ENCODE measurements at regions not wholly inside any gene's neighbourhood (a gene's known extent, or its start where the extent isn't known, plus 50 kb on each side); places are given as distances from the start of the nearest gene placed in this dataset.

GRCh38 chr5:124592891-124593290, 153.5 kb downstream of the ZNF608 start:
- Mint-ChIP-seq H3K4me1 (no peaks in the 10 kb centered on the region), H3K27me3 (peaks cover 5% of the 10 kb centered on the region), H3K36me3 (ENCODE audit: low read depth) (no peaks in the 10 kb centered on the region), H3K27ac (no peak overlapping the region), H3K9me3 (peaks cover 6% of the 10 kb centered on the region), H3K4me3 (no peak overlapping the region)
- no peak for DNase-seq
- ChIA-PET CTCF (no interaction called here), POLR2A (no interaction called here)

- H3K27ac Mint-ChIP-seq = no peak overlapping the region
- peaks cover 5% of the 10 kb centered on the region for H3K27me3 Mint-ChIP-seq
- H3K36me3 Mint-ChIP-seq (ENCODE audit: low read depth) = no peaks in the 10 kb centered on the region
- no peaks in the 10 kb centered on the region for H3K4me1 Mint-ChIP-seq
- H3K9me3 Mint-ChIP-seq = peaks cover 3% of the 10 kb centered on the region
- CTCF ChIA-PET = no interaction called here
- POLR2A ChIA-PET = no interaction called here
- no peak for DNase-seq
- H3K4me3 Mint-ChIP-seq = no peak overlapping the region
These were observed 154.9 kb downstream of the ZNF608 start for GRCh38 chr5:124591583-124591982.

GRCh38 chr5:124590686-124591085, 155.8 kb downstream of the ZNF608 start:
- peaks cover 3% of the 10 kb centered on the region for H3K9me3 Mint-ChIP-seq
- H3K4me3 Mint-ChIP-seq = no peak overlapping the region
- no peak for DNase-seq
- peaks cover 5% of the 10 kb centered on the region for H3K27me3 Mint-ChIP-seq
- H3K4me1 Mint-ChIP-seq = no peaks in the 10 kb centered on the region
- H3K36me3 Mint-ChIP-seq (ENCODE audit: low read depth) = no peaks in the 10 kb centered on the region
- ChIA-PET CTCF (no interaction called here), POLR2A (no interaction called here)
- no peak overlapping the region for H3K27ac Mint-ChIP-seq

GRCh38 chr5:124587280-124587679, 159.2 kb downstream of the ZNF608 start:
- ChIA-PET POLR2A (no interaction called here), CTCF (interaction anchor here (0.9 kb wide), 1 partner anchor 1054 kb away, joined by 5 read pairs; no protein-coding TSS in a partner anchor)
- Mint-ChIP-seq H3K27me3 (peaks cover 8% of the 10 kb centered on the region), H3K9me3 (peaks cover 3% of the 10 kb centered on the region), H3K4me3 (no peak overlapping the region), H3K36me3 (ENCODE audit: low read depth) (no peaks in the 10 kb centered on the region), H3K4me1 (peaks cover 18% of the 10 kb centered on the region), H3K27ac (no peak overlapping the region)
- no peak for DNase-seq

- peaks cover 5% of the 10 kb centered on the region for H3K9me3 Mint-ChIP-seq
- H3K27ac Mint-ChIP-seq = no peak overlapping the region
- H3K27me3 Mint-ChIP-seq = peaks cover 13% of the 10 kb centered on the region
- CTCF ChIA-PET = no interaction called here
- POLR2A ChIA-PET = no interaction called here
- H3K4me1 Mint-ChIP-seq = peaks cover 18% of the 10 kb centered on the region
- no peak for DNase-seq
- H3K4me3 Mint-ChIP-seq = no peak overlapping the region
- H3K36me3 Mint-ChIP-seq (ENCODE audit: low read depth) = no peaks in the 10 kb centered on the region
These were observed 161.3 kb downstream of the ZNF608 start for GRCh38 chr5:124584991-124585715.

GRCh38 chr5:124583469-124584350, 162.7 kb downstream of the ZNF608 start:
- DNase-seq = peak; percentile 36
- Mint-ChIP-seq H3K9me3 (peaks cover 3% of the 10 kb centered on the region), H3K36me3 (ENCODE audit: low read depth) (no peaks in the 10 kb centered on the region), H3K4me3 (no peak overlapping the region), H3K27me3 (peaks cover 8% of the 10 kb centered on the region), H3K27ac (peak overlapping the region; percentile 54), H3K4me1 (peaks cover 18% of the 10 kb centered on the region)
- POLR2A ChIA-PET = interaction anchor here (0.6 kb wide), 1 partner anchor 159 kb away, joined by 3 read pairs; no protein-coding TSS in a partner anchor
- CTCF ChIA-PET = no interaction called here

GRCh38 chr5:124582561-124582840, 163.9 kb downstream of the ZNF608 start:
- Mint-ChIP-seq H3K4me3 (no peak overlapping the region), H3K36me3 (ENCODE audit: low read depth) (no peaks in the 10 kb centered on the region), H3K27ac (no peak overlapping the region), H3K27me3 (peaks cover 11% of the 10 kb centered on the region), H3K4me1 (peaks cover 18% of the 10 kb centered on the region), H3K9me3 (peaks cover 3% of the 10 kb centered on the region)
- ChIA-PET POLR2A (no interaction called here), CTCF (no interaction called here)
- no peak for DNase-seq

GRCh38 chr5:124581738-124582560, 164.5 kb downstream of the ZNF608 start:
- CTCF ChIA-PET = interaction anchor here (0.9 kb wide), 1 partner anchor 24 kb away, joined by 3 read pairs; no protein-coding TSS in a partner anchor
- peaks cover 3% of the 10 kb centered on the region for H3K9me3 Mint-ChIP-seq
- peaks cover 18% of the 10 kb centered on the region for H3K4me1 Mint-ChIP-seq
- H3K27ac Mint-ChIP-seq = no peak overlapping the region
- no peaks in the 10 kb centered on the region for H3K36me3 Mint-ChIP-seq (ENCODE audit: low read depth)
- no peak for DNase-seq
- H3K27me3 Mint-ChIP-seq = peaks cover 11% of the 10 kb centered on the region
- POLR2A ChIA-PET = no interaction called here
- H3K4me3 Mint-ChIP-seq = no peak overlapping the region

- POLR2A ChIA-PET = no interaction called here
- Mint-ChIP-seq H3K27ac (no peak overlapping the region), H3K36me3 (ENCODE audit: low read depth) (no peaks in the 10 kb centered on the region), H3K27me3 (peaks cover 15% of the 10 kb centered on the region), H3K4me1 (peaks cover 21% of the 10 kb centered on the region), H3K9me3 (peaks cover 3% of the 10 kb centered on the region), H3K4me3 (no peak overlapping the region)
- no peak for DNase-seq
- CTCF ChIA-PET = interaction anchor here (0.9 kb wide), 1 partner anchor 24 kb away, joined by 3 read pairs; no protein-coding TSS in a partner anchor
These were observed 165.3 kb downstream of the ZNF608 start for GRCh38 chr5:124580925-124581737.

- no peaks in the 10 kb centered on the region for H3K36me3 Mint-ChIP-seq (ENCODE audit: low read depth)
- peaks cover 3% of the 10 kb centered on the region for H3K9me3 Mint-ChIP-seq
- DNase-seq = no peak
- H3K27ac Mint-ChIP-seq = no peak overlapping the region
- H3K27me3 Mint-ChIP-seq = peaks cover 17% of the 10 kb centered on the region
- POLR2A ChIA-PET = no interaction called here
- no peak overlapping the region for H3K4me3 Mint-ChIP-seq
- peaks cover 21% of the 10 kb centered on the region for H3K4me1 Mint-ChIP-seq
- CTCF ChIA-PET = no interaction called here
These were observed 165.9 kb downstream of the ZNF608 start for GRCh38 chr5:124580512-124580911.

GRCh38 chr5:124576848-124577409, 169.5 kb downstream of the ZNF608 start:
- Mint-ChIP-seq H3K27ac (no peak overlapping the region), H3K9me3 (peaks cover 3% of the 10 kb centered on the region), H3K4me3 (no peak overlapping the region), H3K27me3 (peaks cover 15% of the 10 kb centered on the region), H3K4me1 (peaks cover 3% of the 10 kb centered on the region), H3K36me3 (ENCODE audit: low read depth) (no peaks in the 10 kb centered on the region)
- CTCF ChIA-PET = no interaction called here
- POLR2A ChIA-PET = no interaction called here
- no peak for DNase-seq

- ChIA-PET CTCF (interaction anchor here (0.6 kb wide), 1 partner anchor 20 kb away, joined by 5 read pairs; no protein-coding TSS in a partner anchor), POLR2A (no interaction called here)
- H3K36me3 Mint-ChIP-seq (ENCODE audit: low read depth) = no peaks in the 10 kb centered on the region
- H3K27ac Mint-ChIP-seq = no peak overlapping the region
- H3K4me3 Mint-ChIP-seq = no peak overlapping the region
- H3K4me1 Mint-ChIP-seq = peaks cover 3% of the 10 kb centered on the region
- H3K9me3 Mint-ChIP-seq = no peaks in the 10 kb centered on the region
- DNase-seq = no peak
- peaks cover 11% of the 10 kb centered on the region for H3K27me3 Mint-ChIP-seq
These were observed 170.7 kb downstream of the ZNF608 start for GRCh38 chr5:124575725-124576124.
